ENCODE measurements at regions not wholly inside any gene's neighbourhood (a gene's known extent, or its start where the extent isn't known, plus 50 kb on each side); places are given as distances from the start of the nearest gene placed in this dataset.

DNA sequence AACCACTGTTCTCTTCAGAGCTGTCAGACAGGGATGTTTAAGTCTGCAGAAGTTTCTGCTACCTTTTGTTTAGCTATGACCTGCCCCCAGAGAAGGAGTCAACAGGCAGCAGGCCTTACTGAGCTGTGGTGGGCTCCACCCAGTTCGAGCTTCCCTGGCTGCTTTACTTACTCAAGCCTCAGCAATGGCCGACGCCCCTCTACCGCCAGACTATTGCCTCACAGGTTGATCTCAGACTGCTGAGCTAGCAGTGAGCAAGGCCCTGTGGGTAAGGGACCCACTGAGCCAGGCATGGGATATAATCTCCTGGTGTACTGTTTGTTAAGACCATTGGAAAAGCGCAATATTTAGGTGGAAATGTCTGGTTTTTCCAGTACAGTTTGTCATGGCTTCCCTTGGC lies 229.6 kb downstream of the TMEM167A start:
- Histone ChIP-seq H3K4me2 (ENCODE audit: low read length) (no peak overlapping the region), H3K36me3 (ENCODE audit: insufficient read depth, low read length) (no peaks in the 10 kb centered on the region), H3K4me3 (ENCODE audit: low read depth, low read length, poor library complexity, severe bottlenecking) (no peak overlapping the region), H4K20me1 (ENCODE audit: insufficient read depth, low read length) (no peaks in the 10 kb centered on the region), H3K4me1 (ENCODE audit: insufficient read depth, low read length, poor library complexity, severe bottlenecking) (no peaks in the 10 kb centered on the region), H3K27ac (ENCODE audit: low read depth, low read length, poor library complexity, severe bottlenecking) (no peak overlapping the region), H3K79me2 (ENCODE audit: insufficient read depth, low read depth, low read length) (no peaks in the 10 kb centered on the region), H2AFZ (ENCODE audit: low read length) (no peak overlapping the region), H3K9me2 (ENCODE audit: insufficient read depth, low read length) (no peaks in the 10 kb centered on the region), H3K9me3 (ENCODE audit: low read length) (no peaks in the 10 kb centered on the region)
- BruUV-seq (replicated peaks): no TSS peak
- POLR2A ChIA-PET: interaction anchor here (0.6 kb wide), 1 partner anchor 72 kb away, joined by 3 read pairs; no protein-coding TSS in a partner anchor
- intact Hi-C loops (cut with micrococcal nuclease; ENCODE audit: unreplicated experiment): no loop called here
- no peak for DNase-seq (ENCODE audit: low spot score)
- CTCF ChIA-PET (ENCODE audit: unreplicated experiment): no interaction called here
- no peak for TF ChIP-seq EZH2phosphoT487 (IDR thresholded peaks at IDR 0.05; ENCODE audit: borderline replicate concordance, low read depth, low read length)
- TF ChIP-seq, protein P1, sequence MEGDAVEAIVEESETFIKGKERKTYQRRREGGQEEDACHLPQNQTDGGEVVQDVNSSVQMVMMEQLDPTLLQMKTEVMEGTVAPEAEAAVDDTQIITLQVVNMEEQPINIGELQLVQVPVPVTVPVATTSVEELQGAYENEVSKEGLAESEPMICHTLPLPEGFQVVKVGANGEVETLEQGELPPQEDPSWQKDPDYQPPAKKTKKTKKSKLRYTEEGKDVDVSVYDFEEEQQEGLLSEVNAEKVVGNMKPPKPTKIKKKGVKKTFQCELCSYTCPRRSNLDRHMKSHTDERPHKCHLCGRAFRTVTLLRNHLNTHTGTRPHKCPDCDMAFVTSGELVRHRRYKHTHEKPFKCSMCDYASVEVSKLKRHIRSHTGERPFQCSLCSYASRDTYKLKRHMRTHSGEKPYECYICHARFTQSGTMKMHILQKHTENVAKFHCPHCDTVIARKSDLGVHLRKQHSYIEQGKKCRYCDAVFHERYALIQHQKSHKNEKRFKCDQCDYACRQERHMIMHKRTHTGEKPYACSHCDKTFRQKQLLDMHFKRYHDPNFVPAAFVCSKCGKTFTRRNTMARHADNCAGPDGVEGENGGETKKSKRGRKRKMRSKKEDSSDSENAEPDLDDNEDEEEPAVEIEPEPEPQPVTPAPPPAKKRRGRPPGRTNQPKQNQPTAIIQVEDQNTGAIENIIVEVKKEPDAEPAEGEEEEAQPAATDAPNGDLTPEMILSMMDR (conservative IDR thresholded peaks at IDR 0.05; ENCODE audit: low read length): no peak

DNA sequence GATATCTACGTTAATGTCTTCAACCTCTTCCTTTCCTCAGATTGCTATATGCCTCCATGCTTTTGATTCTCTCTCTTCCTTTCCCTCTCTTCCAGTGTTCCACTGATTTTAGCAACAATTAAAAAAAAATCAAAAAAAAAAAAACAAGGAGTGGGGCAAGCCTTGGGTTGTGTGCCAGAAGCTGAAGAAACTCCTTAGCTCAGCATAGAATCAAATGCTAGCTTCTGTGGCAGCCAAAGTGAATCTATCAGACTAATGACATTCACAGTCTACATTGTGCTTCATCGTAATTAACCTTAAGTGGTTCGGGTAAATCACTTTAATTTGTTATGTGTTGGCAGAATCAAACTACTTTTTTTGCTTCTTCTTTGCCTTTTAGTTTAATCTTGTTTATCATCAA lies 237.3 kb downstream of the TMEM167A start:
- CTCF ChIA-PET (ENCODE audit: unreplicated experiment): interaction anchor here (1.2 kb wide), 1 partner anchor 21 kb away, joined by 4 read pairs; no protein-coding TSS in a partner anchor
- H3K4me1 ChIP-seq (ENCODE audit: insufficient read depth, low read length, poor library complexity, severe bottlenecking): no peaks in the 10 kb centered on the region
- no peaks in the 10 kb centered on the region for H4K20me1 ChIP-seq (ENCODE audit: insufficient read depth, low read length)
- no peak overlapping the region for H3K4me3 ChIP-seq (ENCODE audit: low read depth, low read length, poor library complexity, severe bottlenecking)
- no peak overlapping the region for H3K4me2 ChIP-seq (ENCODE audit: low read length)
- H3K9me2 ChIP-seq (ENCODE audit: insufficient read depth, low read length): no peaks in the 10 kb centered on the region
- H3K9me3 ChIP-seq (ENCODE audit: low read length): no peaks in the 10 kb centered on the region
- intact Hi-C loops (cut with micrococcal nuclease; ENCODE audit: unreplicated experiment): no loop called here
- TF ChIP-seq, protein P1 (conservative IDR thresholded peaks at IDR 0.05; ENCODE audit: low read length): no peak
- TF ChIP-seq EZH2phosphoT487 (IDR thresholded peaks at IDR 0.05; ENCODE audit: borderline replicate concordance, low read depth, low read length): no peak
- POLR2A ChIA-PET: no interaction called here
- no peaks in the 10 kb centered on the region for H3K36me3 ChIP-seq (ENCODE audit: insufficient read depth, low read length)
- H2AFZ ChIP-seq (ENCODE audit: low read length): no peak overlapping the region
- no peaks in the 10 kb centered on the region for H3K79me2 ChIP-seq (ENCODE audit: insufficient read depth, low read depth, low read length)
- no peak overlapping the region for H3K27ac ChIP-seq (ENCODE audit: low read depth, low read length, poor library complexity, severe bottlenecking)
- no peak for DNase-seq (ENCODE audit: low spot score)
- no TSS peak for BruUV-seq (replicated peaks)

DNA sequence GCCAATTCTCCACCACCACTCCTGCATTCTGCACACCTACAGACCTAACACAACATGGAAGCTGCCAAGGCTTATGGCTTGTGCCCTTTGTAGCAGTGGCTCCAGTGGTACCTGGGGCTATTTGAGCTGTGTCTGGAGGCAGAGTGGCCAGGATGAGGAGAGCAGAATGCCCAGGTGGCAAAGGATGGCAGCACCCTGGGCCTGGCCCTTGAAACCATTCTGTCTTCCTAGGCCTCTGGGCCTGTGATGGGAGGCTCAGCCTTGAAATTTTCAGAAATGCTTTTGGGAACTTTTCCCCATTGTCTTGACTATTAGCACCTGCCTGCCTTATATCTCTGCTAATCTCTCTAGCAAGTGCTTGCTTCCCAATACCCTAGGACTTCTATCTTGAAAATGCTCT lies 241.7 kb downstream of the TMEM167A start:
- H3K36me3 ChIP-seq (ENCODE audit: insufficient read depth, low read length): no peaks in the 10 kb centered on the region
- H3K4me1 ChIP-seq (ENCODE audit: insufficient read depth, low read length, poor library complexity, severe bottlenecking): no peaks in the 10 kb centered on the region
- H3K4me2 ChIP-seq (ENCODE audit: low read length): no peak overlapping the region
- intact Hi-C loops (cut with micrococcal nuclease; ENCODE audit: unreplicated experiment): no loop called here
- no peak overlapping the region for H3K27ac ChIP-seq (ENCODE audit: low read depth, low read length, poor library complexity, severe bottlenecking)
- no peak overlapping the region for H3K4me3 ChIP-seq (ENCODE audit: low read depth, low read length, poor library complexity, severe bottlenecking)
- ChIA-PET POLR2A (no interaction called here), CTCF (ENCODE audit: unreplicated experiment) (no interaction called here)
- no peaks in the 10 kb centered on the region for H3K9me2 ChIP-seq (ENCODE audit: insufficient read depth, low read length)
- no peak for DNase-seq (ENCODE audit: low spot score)
- no peak overlapping the region for H2AFZ ChIP-seq (ENCODE audit: low read length)
- H4K20me1 ChIP-seq (ENCODE audit: insufficient read depth, low read length): no peaks in the 10 kb centered on the region
- no peak for TF ChIP-seq EZH2phosphoT487 (IDR thresholded peaks at IDR 0.05; ENCODE audit: borderline replicate concordance, low read depth, low read length)
- TF ChIP-seq, protein P1 (conservative IDR thresholded peaks at IDR 0.05; ENCODE audit: low read length): no peak
- no peaks in the 10 kb centered on the region for H3K9me3 ChIP-seq (ENCODE audit: low read length)
- BruUV-seq (replicated peaks): no TSS peak
- no peaks in the 10 kb centered on the region for H3K79me2 ChIP-seq (ENCODE audit: insufficient read depth, low read depth, low read length)
